SK-N-SH (cell line): ENCODE measurements at regions not wholly inside any gene's neighbourhood (a gene's known extent, or its start where the extent isn't known, plus 50 kb on each side); places are given as distances from the start of the nearest gene placed in this dataset.

Experiments
- CTCF ChIA-PET: fragments of 300-600, 350-600 bp; formaldehyde crosslinking; extraction: SDS; loops from one replicate; lab custom pipeline; 2021; lab: Yijun Ruan, JAX
- POLR2A ChIA-PET: fragments of 350-600 bp; sonication (Branson Sonifier 250); formaldehyde crosslinking; extraction: SDS; loops from one replicate; lab custom pipeline; 2020; ENCODE audit warnings: antibody characterized with exemption, inconsistent platforms; lab: Yijun Ruan, JAX
- DNase-seq: peaks from one replicate; pipeline ENCODE4 v3.0.0; 2012
- H2AFZ ChIP-seq: fragments of 200-600 bp; sonication (generic); 2 replicates; pipeline ENCODE4 v1.8.1; 2016; ENCODE audit warnings: antibody characterized with exemption, mild to moderate bottlenecking, low read depth
- H3F3A ChIP-seq: fragments of 200-600 bp; sonication (generic); replicated peaks from 2 replicates; pipeline ENCODE3; 2016; ENCODE audit warnings: antibody characterized with exemption, mild to moderate bottlenecking; ENCODE audit not compliant: insufficient read depth
- H3K27ac ChIP-seq, 2 experiments: fragments of 200-500 bp in 1 of 2; fragments of 200-600 bp in 1 of 2; sonication (Bioruptor generic) in 1 of 2; sonication (generic), shearing (Covaris generic) in 1 of 2; 2 replicates each; pipeline versions ENCODE4 v1.5.1 to v1.6.1; 2014 to 2016; ENCODE audit warnings: low read depth in 2 of 2, inconsistent platforms in 1 of 2, low read length in 1 of 2, mild to moderate bottlenecking in 1 of 2, mixed read lengths in 1 of 2
- H3K27me3 ChIP-seq: fragments of 200-600 bp; sonication (generic), shearing (Covaris generic); 2 replicates; pipeline ENCODE4 v1.6.1; 2016; ENCODE audit warnings: mixed run types; ENCODE audit not compliant: insufficient read depth
- H3K36me3 ChIP-seq, 2 experiments: fragments of 200-500 bp in 1 of 2; fragments of 200-600 bp in 1 of 2; sonication (Bioruptor generic) in 1 of 2; sonication (generic) in 1 of 2; replicated peaks in 1 of 2; 2 replicates each; pipeline versions ENCODE3 to v1.5.1; 2014 to 2016; ENCODE audit warnings: low read length in 1 of 2, mild to moderate bottlenecking in 1 of 2; ENCODE audit not compliant: insufficient read depth in 2 of 2, control insufficient read depth in 1 of 2
- H3K4me1 ChIP-seq, 2 experiments: fragments of 200-500 bp in 1 of 2; fragments of 200-600 bp in 1 of 2; sonication (Bioruptor generic) in 1 of 2; sonication (generic), shearing (Covaris generic) in 1 of 2; 2 replicates each; pipeline versions ENCODE4 v1.5.1 to v1.6.1; 2014 to 2016; ENCODE audit warnings: low read depth in 1 of 2, low read length in 1 of 2, mixed run types in 1 of 2; ENCODE audit not compliant: insufficient read depth in 2 of 2, control insufficient read depth in 1 of 2
- H3K4me2 ChIP-seq: fragments of 200-600 bp; sonication (generic), shearing (Covaris generic); 2 replicates; pipeline ENCODE4 v1.6.1; 2017; ENCODE audit warnings: mixed run types
- H3K4me3 ChIP-seq, 2 experiments: fragments of 200-500 bp in 1 of 2; fragments of 200-600 bp in 1 of 2; sonication (Bioruptor generic) in 1 of 2; sonication (generic), shearing (Covaris generic) in 1 of 2; 2 replicates each; pipeline versions ENCODE4 v1.5.1 to v1.8.1; 2014 to 2016; ENCODE audit warnings: low read depth in 2 of 2, inconsistent platforms in 1 of 2, low read length in 1 of 2, mild to moderate bottlenecking in 1 of 2, mixed read lengths in 1 of 2, moderate library complexity in 1 of 2
- H3K79me2 ChIP-seq: fragments of 200-600 bp; sonication (generic); 2 replicates; pipeline ENCODE4 v1.8.1; 2017; ENCODE audit warnings: mild to moderate bottlenecking; ENCODE audit not compliant: insufficient read depth
- H3K9ac ChIP-seq: fragments of 200-600 bp; sonication (generic); 2 replicates; pipeline ENCODE4 v1.6.1; 2017; ENCODE audit warnings: mixed run types
- H3K9me2 ChIP-seq: fragments of 200-600 bp; sonication (generic); 2 replicates; pipeline ENCODE4 v1.6.1; 2017; ENCODE audit warnings: mixed run types
- H3K9me3 ChIP-seq: fragments of 200-600 bp; sonication (generic); 2 replicates; pipeline ENCODE4 v1.6.1; 2017; ENCODE audit warnings: mixed run types, mild to moderate bottlenecking, moderate library complexity
- H4K20me1 ChIP-seq: fragments of 200-600 bp; sonication (generic); 2 replicates; pipeline ENCODE4 v1.6.1; 2017; ENCODE audit warnings: mild to moderate bottlenecking, mixed run types; ENCODE audit not compliant: insufficient read depth
- CHD2 ChIP-seq: fragments of 150-350 bp; IDR thresholded peaks from 2 replicates; pipeline ENCODE4 v1.6.1; 2018; ENCODE audit warnings: low read length; ENCODE audit not compliant: partially characterized antibody
- CTCF ChIP-seq: fragments of 200-600 bp; sonication (generic); IDR thresholded peaks from 2 replicates; pipeline ENCODE4 v1.6.1; 2017; ENCODE audit warnings: antibody characterized with exemption, mild to moderate bottlenecking, moderate library complexity
- ELF1 ChIP-seq: IDR thresholded peaks from 2 replicates; pipeline ENCODE4 v1.4.0; 2012
- EZH2phosphoT487 ChIP-seq: fragments of 200-600 bp; sonication (generic); IDR thresholded peaks from 2 replicates; pipeline ENCODE4 v1.6.1; 2017; ENCODE audit warnings: low read depth, mixed run types, mild to moderate bottlenecking, antibody characterized with exemption, moderate library complexity, borderline replicate concordance
- FOSL2 ChIP-seq: IDR thresholded peaks from 2 replicates; pipeline ENCODE4 v1.4.0; 2012; ENCODE audit warnings: low read depth, mild to moderate bottlenecking, moderate library complexity, borderline replicate concordance
- GABPA ChIP-seq: IDR thresholded peaks from 2 replicates; pipeline ENCODE4 v1.4.0; 2012; ENCODE audit warnings: low read depth, mild to moderate bottlenecking
- GATA2 ChIP-seq: sonication (generic); formaldehyde crosslinking; IDR thresholded peaks from 2 replicates; pipeline ENCODE4 v1.5.0; 2020; ENCODE audit warnings: mild to moderate bottlenecking, missing genetic modification reagents
- MAX ChIP-seq: IDR thresholded peaks from 2 replicates; pipeline ENCODE4 v1.4.0; 2012; ENCODE audit warnings: low read depth
- MEF2A ChIP-seq: IDR thresholded peaks from 2 replicates; pipeline ENCODE4 v1.4.0; 2012; ENCODE audit warnings: low read depth, borderline replicate concordance
- NRF1 ChIP-seq: IDR thresholded peaks from 2 replicates; pipeline ENCODE4 v1.6.1; 2012; ENCODE audit warnings: low read depth, mild to moderate bottlenecking, low read length
- RFX5 ChIP-seq: IDR thresholded peaks from 2 replicates; pipeline ENCODE4 v1.6.1; 2012; ENCODE audit warnings: mild to moderate bottlenecking, improper control_type of control experiment, low read length
- RXRA ChIP-seq: IDR thresholded peaks from 2 replicates; pipeline ENCODE4 v1.4.0; 2012; ENCODE audit warnings: low read depth, mild to moderate bottlenecking, borderline replicate concordance
- SMC3 ChIP-seq: IDR thresholded peaks from 2 replicates; pipeline ENCODE4 v1.6.1; 2012; ENCODE audit warnings: low read depth, low read length, improper control_type of control experiment
- USF1 ChIP-seq: IDR thresholded peaks from 2 replicates; pipeline ENCODE4 v1.4.0; 2012; ENCODE audit warnings: low read depth, borderline replicate concordance
- WGBS: methylation state at CpG from one replicate; pipeline ENCODE4 v1.1.6; 2017; ENCODE audit warnings: low lambda C conversion rate; 5-methylcytosine and 5-hydroxymethylcytosine counted together

GRCh38 chr16:56081371-56081770 lies 109.9 kb upstream of the GNAO1 start:
- TF ChIP-seq SMC3: no peak
- TF ChIP-seq MAX: no peak
- TF ChIP-seq, all 33 proteins: peak for 0
- no peaks in the 10 kb centered on the region for H3K9me2 ChIP-seq
- no peaks in the 10 kb centered on the region for H3K9me3 ChIP-seq
- ChIA-PET CTCF (no interaction called here), POLR2A (no interaction called here)
- H3F3A ChIP-seq: no peaks in the 10 kb centered on the region
- H2AFZ ChIP-seq: no peak overlapping the region
- H3K4me1 ChIP-seq: peaks cover 0 to under 1% of the 10 kb centered on the region in 2 experiments; a peak in 1 of 4 replicates
- no peak overlapping the region for H3K27ac ChIP-seq
- H3K4me3 ChIP-seq: no peak overlapping the region
- no peak overlapping the region for H3K9ac ChIP-seq
- DNase-seq: no peak
- no peak overlapping the region for H3K4me2 ChIP-seq
- H3K36me3 ChIP-seq: no peaks in the 10 kb centered on the region
- H3K79me2 ChIP-seq: no peaks in the 10 kb centered on the region
- H3K27me3 ChIP-seq: no peaks in the 10 kb centered on the region
- H4K20me1 ChIP-seq: no peaks in the 10 kb centered on the region
- 18% methylated on average over 2 of the region's 2 CpGs for WGBS

GRCh38 chr16:56075732-56076388 lies 115.4 kb upstream of the GNAO1 start:
- no peak overlapping the region for H3K4me3 ChIP-seq
- no peaks in the 10 kb centered on the region for H3K9me2 ChIP-seq
- H3K4me2 ChIP-seq: no peak overlapping the region
- DNase-seq: no peak
- H3K36me3 ChIP-seq: no peaks in the 10 kb centered on the region
- no peaks in the 10 kb centered on the region for H3K79me2 ChIP-seq
- no peaks in the 10 kb centered on the region for H3K9me3 ChIP-seq
- H3F3A ChIP-seq: no peaks in the 10 kb centered on the region
- no peaks in the 10 kb centered on the region for H4K20me1 ChIP-seq
- H3K9ac ChIP-seq: no peak overlapping the region
- no peak overlapping the region for H2AFZ ChIP-seq
- H3K27me3 ChIP-seq: no peaks in the 10 kb centered on the region
- no peak overlapping the region for H3K27ac ChIP-seq
- no peak for TF ChIP-seq MEF2A
- no peak for TF ChIP-seq NRF1
- TF ChIP-seq CHD2: no peak
- TF ChIP-seq ELF1: no peak
- TF ChIP-seq GABPA: no peak
- TF ChIP-seq RFX5: no peak
- TF ChIP-seq EZH2phosphoT487: no peak
- no peak for TF ChIP-seq RXRA
- no peak for TF ChIP-seq SMC3
- TF ChIP-seq GATA2: no peak
- TF ChIP-seq FOSL2: no peak
- TF ChIP-seq CTCF: no peak
- no peak for TF ChIP-seq USF1
- 47% methylated on average over 11 of the region's 11 CpGs for WGBS
- ChIA-PET CTCF (no interaction called here), POLR2A (no interaction called here)
- no peaks in the 10 kb centered on the region for H3K4me1 ChIP-seq
